HG02610 (cell line): ENCODE measurements at regions not wholly inside any gene's neighbourhood (a gene's known extent, or its start where the extent isn't known, plus 50 kb on each side); places are given as distances from the start of the nearest gene placed in this dataset.

Experiments
- ATAC-seq: cut with Tn5 transposase; IDR thresholded peaks from one replicate; pipeline ENCODE4 v1.9.1; 2021; ENCODE audit warnings: mild to moderate bottlenecking, moderate library complexity; ENCODE audit not compliant: unreplicated experiment

GRCh38 chr21:43304621-43305335, 122.2 kb downstream of the SIK1 start:
- ATAC-seq, result no peak

- no peak for ATAC-seq
Measured at GRCh38 chr21:43304206-43304605, 122.7 kb downstream of the SIK1 start.

GRCh38 chr21:43303275-43304178, 123.4 kb downstream of the SIK1 start:
- no peak for ATAC-seq

- ATAC-seq, result no peak
Measured at GRCh38 chr21:43302769-43303168, 124.2 kb downstream of the SIK1 start.

GRCh38 chr21:43302062-43302700, 124.8 kb downstream of the SIK1 start:
- no peak for ATAC-seq

GRCh38 chr21:43301409-43302061, 125.4 kb downstream of the SIK1 start:
- ATAC-seq, result no peak

- ATAC-seq, result no peak
Measured at GRCh38 chr21:43300496-43301408, 126.2 kb downstream of the SIK1 start.

- ATAC-seq, result no peak
Measured at GRCh38 chr21:43299441-43300277, 127.3 kb downstream of the SIK1 start.

GRCh38 chr21:43298546-43299440, 128.1 kb downstream of the SIK1 start:
- no peak for ATAC-seq

GRCh38 chr21:43297989-43298388, 128.9 kb downstream of the SIK1 start:
- no peak for ATAC-seq

GRCh38 chr21:43297391-43297981, 128.7 kb downstream of the CRYAA start:
- ATAC-seq, result no peak

- ATAC-seq, result no peak
Measured at GRCh38 chr21:43295066-43295958, 126.5 kb downstream of the CRYAA start.

GRCh38 chr21:43294194-43294902, 125.5 kb downstream of the CRYAA start:
- no peak for ATAC-seq

- no peak for ATAC-seq
Measured at GRCh38 chr21:43292866-43293142, 124.0 kb downstream of the CRYAA start.

GRCh38 chr21:43292041-43292865, 123.4 kb downstream of the CRYAA start:
- no peak for ATAC-seq
